T-helper 1 cell treated with Interleukin-12 subunit alpha and Interleukin-12 subunit beta and Interleukin-4 antibody, amounts not matched to agents 30 ng/mL and 1 ng/mL, for 36 hours (primary cell): ENCODE measurements at regions not wholly inside any gene's neighbourhood (a gene's known extent, or its start where the extent isn't known, plus 50 kb on each side); places are given as distances from the start of the nearest gene placed in this dataset.
"Not testable (repeated sequence)": the region's sequence is repeated elsewhere in the genome, so short reads cannot be mapped to it uniquely, and the experiment has no call there.

Experiments used
- intact Hi-C: fragments of 100-400 bp; cut with micrococcal nuclease; formaldehyde crosslinking; loops from one replicate; pipeline ENCODE4 v1.15.1; 2024

DNA sequence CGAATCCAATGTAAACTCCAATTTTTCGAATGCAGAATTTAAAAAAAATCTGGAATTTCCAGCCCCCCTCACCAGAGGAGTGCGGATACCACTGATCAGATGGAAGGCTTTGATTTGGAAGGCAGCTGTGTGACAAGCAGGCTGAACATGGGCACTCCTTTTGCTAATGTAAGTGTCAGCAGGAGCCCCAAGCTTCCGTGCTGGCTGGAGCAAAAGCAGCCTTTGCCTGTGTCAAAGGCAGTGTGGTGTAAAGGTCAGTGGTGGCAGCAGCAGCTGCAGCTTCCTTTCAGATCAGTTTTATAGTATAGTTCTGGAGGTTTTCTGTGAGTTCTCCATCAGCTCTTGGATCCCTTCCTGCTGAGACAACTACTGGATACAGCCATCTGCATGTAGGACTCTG lies 259.9 kb downstream of the CTH start:
- intact Hi-C loops: no loop called here

DNA sequence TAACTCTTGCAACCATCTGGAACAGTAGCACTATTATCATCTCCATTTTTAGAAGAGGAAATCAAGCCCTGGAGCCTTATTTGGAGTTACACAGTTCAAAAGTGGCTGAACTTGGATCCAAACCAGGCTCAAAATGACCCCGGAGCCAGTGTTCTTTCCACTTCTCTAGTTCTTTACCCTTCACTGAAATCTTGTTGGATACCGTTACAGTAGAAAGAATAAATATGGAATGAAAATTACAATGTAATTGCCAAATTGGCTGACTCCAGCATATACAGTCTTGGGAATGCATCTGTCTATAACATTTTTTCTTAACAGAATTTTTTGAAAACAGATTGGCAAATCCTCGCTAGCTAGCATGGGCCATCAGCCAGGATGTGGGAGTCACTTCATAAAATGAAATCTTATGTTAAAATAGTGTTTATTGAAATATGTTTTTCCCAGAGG lies 261.4 kb downstream of the CTH start:
- intact Hi-C loops: no loop called here

DNA sequence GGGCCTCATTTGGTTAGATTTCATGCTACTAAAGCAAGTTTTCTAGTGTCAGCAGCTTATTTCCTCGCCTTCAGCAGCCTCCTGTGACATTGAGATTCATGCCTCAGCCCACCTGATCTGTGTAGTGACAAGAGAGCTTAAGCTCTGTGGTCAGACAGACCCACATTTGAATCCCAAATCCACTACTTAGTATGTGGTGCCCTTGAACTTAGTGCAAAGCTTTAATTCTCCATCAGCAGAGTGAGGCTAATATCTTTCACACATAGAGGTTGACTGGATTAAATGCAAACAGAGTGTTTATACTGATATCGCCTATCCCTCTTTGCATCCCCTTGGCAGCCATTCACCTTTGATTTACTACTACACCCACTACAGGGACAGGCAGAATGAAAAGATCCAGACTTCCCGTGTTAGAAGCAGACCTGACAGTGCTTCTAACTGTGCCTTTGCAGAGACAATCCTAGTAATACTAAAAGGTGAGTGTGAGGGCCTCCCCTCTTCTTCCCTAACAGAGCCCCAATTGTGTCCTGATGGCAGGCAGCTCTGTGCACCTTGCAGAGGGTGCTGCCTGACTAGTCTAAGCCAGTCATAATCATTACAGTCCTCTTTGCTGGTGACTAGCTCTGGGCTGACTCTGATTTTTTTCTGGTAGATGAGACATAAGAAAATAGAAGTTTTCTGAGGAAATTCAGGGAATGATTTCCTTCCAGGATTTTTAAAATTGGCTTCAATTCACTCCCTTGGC lies 264.0 kb downstream of the CTH start:
- intact Hi-C loops: no loop called here

DNA sequence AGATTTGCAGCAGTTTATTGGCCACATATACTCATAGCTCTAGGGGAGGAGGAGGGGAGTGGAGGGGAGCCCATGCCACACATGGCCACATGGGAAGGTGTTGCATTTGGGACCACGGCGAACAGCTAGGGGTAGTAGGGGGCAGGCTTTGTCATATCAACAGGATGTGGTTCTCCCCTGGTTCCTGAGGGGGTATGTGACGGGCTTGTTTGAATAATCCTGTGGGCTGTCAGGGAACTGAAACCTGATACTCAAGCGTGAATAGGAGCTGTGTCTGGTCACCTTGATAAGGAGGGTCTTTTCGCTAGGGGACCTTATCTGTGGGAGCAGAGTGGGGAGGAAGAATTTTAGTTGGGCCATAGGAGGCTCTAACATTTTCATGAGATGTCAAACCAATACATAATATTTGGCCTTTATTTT lies 264.7 kb downstream of the CTH start:
- intact Hi-C loops: no loop called here

DNA sequence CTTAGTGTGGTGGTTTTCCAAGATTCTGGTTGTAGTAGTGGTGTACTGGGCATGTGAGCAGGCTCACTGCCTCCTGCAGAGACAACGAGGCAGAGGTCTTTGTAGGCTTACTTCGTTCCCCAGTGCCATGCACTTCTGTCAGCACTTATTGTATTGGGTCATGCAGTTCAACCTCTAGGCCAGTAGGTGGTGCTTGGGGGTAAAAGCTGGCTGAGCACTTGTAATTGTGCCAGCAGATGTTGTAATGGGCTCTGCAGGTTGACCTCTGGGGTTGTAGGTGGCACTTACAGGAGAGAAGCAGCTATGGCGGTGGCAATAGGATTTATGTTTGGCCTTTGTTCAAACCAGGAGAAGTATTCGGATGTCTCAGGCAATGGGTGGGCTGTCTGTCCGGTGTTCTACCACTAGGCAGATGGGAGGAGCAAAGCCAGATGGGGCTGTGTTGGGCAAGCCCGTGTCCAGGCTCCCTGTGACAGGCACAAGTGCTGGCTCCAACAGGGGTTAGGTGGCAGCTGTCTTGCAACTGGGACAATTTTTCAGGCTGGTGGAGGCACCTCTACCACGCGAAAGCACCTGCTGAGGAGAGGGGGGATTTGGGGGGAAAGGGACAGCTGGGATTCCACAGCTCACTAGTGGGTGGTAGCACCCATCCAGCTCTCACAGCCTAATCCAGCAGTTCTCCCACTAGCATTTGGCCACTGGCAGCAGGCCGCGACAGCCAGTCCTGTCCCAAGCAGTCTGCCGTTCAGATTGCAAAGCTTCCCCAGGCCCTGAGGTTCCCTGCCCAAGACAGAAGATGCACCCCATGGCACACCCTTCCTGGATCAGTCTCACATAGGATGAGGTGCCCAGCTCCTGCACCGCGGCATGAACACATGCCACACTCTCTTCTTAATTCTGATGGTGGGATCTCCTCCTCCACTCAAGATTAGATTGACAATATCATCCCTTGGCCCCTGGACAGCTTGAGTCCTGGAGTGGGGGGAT lies 274.5 kb downstream of the CTH start:
- intact Hi-C loops: loop anchor here (1.0 kb wide), 2 partner anchors 210 to 365 kb away; no protein-coding TSS in a partner anchor

DNA sequence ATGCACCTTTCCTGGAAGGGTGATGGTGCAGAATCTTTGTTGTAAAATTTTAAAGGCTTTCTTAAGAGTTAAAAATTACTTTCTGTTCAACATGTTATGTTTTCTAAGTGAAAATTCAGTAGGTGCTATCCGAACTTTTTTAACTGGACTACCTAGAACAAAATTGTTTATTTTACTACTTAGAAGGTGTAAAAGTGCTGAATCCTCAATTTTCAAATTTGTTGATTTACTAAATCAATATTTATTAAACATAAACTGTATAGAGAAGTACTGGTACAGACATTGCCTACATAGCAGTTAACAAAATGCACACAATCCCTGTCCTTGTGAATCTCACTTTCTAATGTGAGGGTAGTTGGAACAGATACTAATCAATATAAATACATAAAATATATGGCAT lies 277.5 kb downstream of the CTH start:
- intact Hi-C loops: no loop called here

DNA sequence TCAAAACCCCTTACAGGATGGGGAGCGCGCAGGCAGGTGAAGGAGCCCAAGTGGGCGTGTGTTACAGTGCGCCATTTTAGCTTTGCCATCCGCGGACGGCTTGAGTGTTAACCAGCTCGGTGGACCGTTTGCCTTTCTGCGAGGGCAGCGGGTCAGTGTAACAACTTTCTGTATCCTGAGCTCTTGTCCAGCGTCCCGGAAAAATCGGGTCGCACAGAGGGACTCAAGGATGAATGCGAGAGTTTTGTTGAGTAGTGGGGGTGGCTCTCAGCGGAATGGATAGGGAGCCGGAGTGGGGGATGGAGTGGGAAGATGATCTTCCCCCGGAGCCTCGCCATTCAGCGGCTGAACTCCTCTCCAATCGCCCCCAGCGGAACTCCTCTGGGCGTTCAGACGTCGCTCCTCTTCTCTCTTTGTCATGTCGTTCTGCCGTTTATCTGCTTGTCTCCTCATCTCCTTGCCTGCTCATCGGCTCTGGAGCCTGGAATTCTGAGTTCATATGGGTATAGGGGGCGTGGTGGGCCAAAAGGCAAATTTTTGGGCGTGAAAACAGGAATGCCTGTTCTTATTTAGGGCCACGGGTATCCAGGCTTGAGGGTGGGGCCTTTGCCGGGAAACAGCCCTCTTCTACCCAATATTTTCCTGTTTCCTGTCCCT lies 295.4 kb downstream of the CTH start:
- intact Hi-C loops: no loop called here

DNA sequence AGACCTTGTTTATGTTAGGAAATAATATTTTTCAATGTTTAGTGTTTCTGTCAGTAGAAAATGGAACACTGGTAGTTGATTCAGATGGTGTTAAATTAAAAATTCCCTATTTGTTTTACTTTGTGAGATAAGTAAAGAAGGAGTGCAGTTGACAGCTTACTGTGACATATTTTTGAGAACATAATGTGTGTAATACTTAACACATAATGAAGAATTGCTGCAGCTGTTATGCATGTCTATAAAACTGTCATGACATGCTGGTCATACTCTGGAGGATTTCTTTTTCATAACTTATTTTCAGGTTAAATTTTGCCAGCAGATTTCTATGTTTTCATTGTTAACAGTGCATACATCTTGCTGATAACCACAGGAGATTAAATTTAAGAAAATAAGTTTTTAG lies 296.1 kb downstream of the CTH start:
- intact Hi-C loops: no loop called here

DNA sequence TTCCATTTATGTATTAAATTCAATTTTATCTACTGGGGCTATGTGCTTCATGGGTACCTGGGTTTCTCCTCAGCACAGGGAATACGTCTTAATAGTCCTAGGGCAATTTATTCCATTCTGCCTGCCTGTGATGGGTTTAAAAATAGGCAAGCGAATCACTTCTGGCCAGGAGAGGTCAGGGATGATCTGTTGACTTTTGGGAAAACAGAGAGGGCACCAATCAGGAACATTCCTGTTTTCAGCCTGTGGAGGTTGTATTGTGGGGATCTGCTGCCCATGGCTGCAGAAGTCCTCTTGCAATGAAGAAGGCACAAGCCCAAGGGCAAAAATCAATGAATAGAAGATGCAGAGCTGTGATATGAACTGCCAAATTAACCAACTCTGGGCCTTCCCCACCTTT lies 303.1 kb downstream of the CTH start:
- intact Hi-C loops: no loop called here

DNA sequence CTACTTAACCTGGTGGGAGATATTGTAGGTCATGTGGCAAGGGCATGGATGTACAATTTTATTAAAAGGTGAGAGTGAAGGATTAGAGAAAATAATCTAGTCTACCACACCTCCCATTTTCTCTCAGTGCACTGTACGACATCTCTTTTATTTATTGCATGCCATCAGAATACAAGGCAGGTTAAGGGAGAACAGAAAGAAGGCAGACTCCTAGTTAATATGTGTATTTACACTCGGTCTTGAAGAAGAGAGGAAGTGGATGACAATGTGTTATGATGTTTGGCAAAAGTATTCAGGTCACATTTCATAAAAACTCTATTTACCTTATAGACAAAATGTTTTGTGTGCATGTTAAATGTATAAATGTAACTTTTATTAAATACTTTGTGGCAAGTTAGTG lies 306.1 kb downstream of the CTH start:
- intact Hi-C loops: no loop called here

DNA sequence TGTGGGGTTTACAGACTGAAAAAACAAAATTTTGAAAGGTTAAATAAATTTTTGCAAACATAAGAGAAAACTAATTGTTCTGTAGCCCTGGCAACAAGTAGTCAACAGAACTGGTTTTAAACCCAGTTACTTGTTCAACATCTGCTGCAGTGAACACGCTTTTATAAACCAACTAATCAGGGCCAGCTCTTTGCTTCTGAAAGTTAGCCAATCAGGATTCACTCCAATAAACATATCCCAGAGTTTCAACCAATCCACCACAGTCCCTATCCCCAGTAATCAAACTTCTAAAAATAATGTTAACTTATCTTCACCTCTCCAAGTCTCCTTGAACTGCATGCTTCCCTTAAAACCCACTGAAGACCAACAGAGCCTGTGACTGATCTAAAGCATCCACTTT lies 306.6 kb downstream of the CTH start:
- intact Hi-C loops: no loop called here

DNA sequence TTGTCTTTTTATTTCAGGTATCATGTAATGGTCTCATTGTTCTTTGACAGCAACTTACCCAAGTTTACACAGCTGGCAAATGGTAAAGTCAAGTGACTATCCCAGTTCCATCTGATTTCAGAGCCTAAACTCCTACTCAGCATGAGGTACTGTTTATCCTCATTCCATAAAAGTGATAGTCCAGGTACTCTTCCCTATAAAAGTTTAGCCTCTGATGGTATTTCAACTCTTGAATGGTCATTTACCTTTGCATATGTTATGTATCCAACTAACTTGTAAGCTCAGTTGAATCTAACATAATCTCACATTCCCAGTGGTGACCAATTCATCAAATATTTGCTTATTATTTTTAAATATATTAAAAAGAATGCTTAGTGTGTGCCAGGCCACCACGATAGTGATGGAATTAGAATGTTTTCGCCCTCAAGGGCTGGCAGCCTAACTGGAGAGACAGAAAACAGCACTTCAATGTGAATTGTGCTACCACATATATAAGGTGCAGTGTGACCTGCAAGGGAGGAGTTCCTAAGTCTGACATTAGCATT lies 307.1 kb downstream of the CTH start:
- intact Hi-C loops: no loop called here

DNA sequence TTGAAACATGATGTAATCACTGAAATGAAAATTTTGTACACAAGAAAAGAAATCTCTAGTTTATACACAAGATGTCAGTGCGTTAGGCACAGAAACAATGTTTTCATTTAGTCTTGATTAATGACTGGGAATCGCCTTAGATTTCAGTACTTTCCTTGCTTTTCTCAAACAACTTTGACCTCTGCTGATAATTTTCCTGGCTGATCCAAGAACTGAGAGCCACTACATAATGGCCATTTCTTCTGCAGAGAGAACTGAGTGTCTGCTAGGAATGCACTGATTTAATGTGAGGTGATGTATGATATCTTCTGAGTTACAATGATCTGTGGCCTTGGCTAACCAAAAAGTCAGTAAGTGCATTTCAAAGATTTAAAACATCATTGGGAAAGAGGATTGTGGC lies 308.1 kb downstream of the CTH start:
- intact Hi-C loops: no loop called here

DNA sequence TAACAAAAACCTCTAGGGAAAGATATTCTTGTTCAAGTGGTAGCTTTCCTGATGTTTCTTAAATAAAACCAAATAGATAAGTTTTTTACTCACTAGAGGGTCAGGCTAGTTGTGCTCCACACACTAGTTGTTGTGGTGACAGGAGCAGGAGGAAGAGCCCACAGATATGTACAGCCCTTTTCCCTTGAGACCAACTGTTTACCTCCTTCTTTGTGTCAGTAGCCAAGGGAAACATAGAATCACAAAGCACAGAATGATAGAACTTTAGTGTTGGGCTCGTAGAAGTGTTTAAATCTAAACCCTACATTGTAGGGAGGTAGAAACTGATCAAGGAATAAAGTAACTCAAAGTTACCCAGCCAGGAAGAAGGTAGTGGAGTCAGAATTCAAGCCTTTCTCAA lies 309.0 kb downstream of the CTH start:
- intact Hi-C loops: no loop called here

DNA sequence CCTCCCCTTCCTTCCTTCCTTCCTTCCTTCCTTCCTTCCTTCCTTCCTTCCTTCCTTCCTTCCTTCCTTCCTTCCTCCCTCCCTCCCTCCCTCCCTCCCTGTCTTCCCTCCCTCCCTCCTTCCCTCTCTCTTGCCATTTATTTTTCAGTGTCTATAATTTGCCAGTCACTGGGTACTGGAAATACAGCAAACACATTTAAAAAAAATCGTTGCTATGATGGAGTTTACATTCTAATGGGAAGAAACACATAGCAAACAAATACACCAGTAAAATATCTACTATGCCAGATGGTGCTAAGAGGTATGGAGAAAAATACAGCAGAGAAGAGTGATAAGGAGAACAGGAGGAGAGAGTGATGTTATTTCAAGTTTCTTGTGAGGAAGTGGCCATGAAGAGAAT lies 309.5 kb downstream of the CTH start:
- intact Hi-C loops: no loop called here

DNA sequence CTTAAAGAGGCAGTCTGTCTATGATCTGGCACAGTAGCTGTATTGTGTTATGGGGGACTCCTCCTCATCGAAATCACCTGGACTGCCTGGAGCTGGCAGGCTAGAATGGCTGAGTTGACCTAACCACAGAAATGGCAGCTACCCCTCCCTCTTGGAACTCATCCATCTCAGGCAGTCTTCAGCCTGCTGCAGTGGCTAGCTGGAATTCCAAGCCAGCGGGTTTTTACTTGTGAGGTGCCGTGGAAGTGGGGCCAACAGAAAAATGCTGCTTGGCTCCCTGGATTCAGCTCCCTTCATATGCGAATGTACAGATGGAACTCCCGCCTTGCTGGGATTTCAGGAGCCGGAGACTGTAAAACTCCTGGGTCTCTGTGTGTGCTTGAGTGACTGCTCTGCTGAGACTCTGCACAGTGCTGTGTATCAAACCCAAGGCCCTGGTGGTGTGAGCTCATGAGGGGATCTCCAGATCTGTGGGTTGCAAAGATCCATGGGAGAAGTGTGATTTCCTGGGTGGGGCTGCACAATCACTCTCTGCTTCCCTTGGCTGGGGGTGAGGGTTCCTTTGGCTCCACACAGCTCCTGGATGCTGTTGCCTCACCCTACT lies 316.9 kb downstream of the CTH start:
- intact Hi-C loops: no loop called here

DNA sequence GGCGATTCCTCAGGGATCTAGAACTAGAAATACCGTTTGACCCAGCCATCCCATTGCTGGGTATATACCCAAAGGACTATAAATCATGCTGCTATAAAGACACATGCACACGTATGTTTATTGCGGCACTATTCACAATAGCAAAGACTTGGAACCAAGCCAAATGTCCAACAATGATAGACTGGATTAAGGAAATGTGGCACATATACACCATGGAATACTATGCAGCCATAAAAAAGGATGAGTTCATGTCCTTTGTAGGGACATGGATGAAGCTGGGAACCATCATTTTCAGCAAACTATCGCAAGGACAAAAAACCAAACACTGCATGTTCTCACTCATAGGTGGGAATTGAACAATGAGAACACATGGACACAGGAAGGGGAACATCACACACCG lies 311.1 kb downstream of the PTGER3 start:
- intact Hi-C loops: not testable (repeated sequence)

DNA sequence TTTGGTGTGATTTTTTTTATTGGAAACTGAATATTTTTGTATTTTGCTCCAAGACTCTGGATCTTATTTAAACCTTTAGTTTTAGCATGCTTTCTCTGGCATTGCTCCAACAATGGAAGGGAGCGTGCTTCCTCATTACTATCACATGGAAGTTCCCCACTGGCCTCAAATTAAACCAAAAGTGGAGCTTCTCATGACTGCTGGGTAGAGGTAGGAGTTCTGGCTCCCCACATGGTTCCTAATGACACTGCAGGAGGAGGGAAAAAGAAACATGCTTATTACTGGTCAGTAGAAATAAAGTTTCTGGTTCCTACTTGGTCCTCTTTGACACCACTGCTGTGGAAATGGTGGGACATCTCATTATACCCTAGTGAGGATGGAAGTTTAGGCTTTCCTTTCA lies 310.5 kb downstream of the PTGER3 start:
- intact Hi-C loops: no loop called here

DNA sequence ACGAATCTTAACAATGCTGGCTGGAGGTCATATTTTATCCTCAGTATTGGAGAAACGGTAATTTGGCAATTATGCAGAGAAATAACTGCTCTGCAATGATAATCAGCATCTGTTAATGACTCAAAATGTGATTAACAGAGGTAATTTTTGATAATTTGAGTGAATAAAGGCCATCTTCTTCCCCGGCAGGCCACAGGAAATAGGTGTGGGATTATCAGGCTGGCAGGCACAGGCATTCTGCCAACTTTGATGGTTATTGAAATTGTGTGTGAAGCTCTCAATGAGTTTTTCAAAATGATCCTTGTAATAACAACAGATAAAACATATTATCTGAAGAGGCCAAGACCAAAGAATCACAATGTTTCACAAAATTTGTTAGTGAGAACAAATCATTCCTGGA lies 309.0 kb downstream of the PTGER3 start:
- intact Hi-C loops: no loop called here

DNA sequence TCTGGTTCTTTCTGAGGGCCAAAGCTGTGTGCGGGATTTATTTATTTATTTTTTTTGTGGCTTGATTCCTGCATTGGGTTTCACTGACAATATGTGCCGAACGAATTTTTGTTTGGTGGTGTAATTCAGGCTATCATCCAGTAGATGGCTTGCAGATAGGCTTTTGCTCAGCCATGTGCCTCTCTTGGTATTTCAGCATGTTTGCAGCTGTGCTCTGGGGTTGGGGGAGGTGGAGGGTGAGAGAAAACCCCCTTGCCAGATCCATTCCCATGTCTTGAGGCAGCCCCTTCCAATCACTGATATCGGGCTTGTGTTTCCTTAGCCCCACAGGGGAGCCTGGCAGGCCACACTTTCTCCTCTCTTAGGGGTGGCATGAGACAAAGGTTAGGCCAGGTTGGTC lies 302.4 kb downstream of the PTGER3 start:
- intact Hi-C loops: loop anchor here (1.0 kb wide), 1 partner anchor 305 kb away; no protein-coding TSS in a partner anchor

DNA sequence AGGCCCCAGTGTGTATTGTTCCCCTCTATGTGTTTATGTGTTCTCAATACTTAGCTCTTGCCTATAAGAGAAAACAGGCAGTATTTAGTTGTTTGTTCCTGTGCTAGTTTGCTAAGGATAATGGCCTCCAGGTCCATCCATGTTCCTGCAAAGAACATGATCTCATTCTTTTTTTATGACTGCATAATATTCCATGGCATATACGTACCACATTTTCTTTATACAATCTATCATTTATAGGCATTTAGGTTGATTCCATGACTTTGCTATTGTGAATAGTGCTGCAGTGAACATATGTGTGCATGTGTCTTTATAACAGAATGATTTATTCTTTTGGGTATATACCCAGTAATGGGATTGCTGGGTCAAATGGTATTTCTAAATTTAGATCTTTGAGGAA lies 301.6 kb downstream of the PTGER3 start:
- intact Hi-C loops: not testable (repeated sequence)
